ENCODE measurements at regions not wholly inside any gene's neighbourhood (a gene's known extent, or its start where the extent isn't known, plus 50 kb on each side); places are given as distances from the start of the nearest gene placed in this dataset.

DNA sequence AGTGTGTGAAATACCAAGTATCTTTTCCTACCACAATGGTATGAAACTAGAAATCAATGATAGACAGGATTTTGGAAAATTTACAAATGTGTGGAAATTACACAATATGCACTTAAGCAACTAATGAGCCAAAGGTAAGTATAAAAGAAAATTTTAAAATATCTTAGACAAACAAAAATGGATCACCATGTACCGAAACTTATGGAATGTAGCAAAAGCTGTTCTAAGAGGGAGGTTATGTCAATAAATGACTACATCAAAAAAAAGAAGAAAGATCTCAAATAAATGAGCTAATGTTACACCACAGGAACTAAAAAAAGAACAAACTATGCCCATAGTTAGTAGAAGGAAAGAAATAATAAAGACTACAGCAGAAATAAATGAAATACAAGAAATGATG is 1084.1 kb downstream of the TECRL start (continued):
- TF ChIP-seq WRNIP1 (IDR thresholded peaks at IDR 0.05; ENCODE audit: borderline replicate concordance, low read depth, low read length) = no peak
- TF ChIP-seq SREBF2 (IDR thresholded peaks at IDR 0.05; ENCODE audit: low read length) = no peak
- no peak for TF ChIP-seq RELB (IDR thresholded peaks at IDR 0.05; ENCODE audit: low read depth)
- TF ChIP-seq CHD1 (IDR thresholded peaks at IDR 0.05; ENCODE audit: low read depth, low read length) = no peak
- TF ChIP-seq, protein P1, sequence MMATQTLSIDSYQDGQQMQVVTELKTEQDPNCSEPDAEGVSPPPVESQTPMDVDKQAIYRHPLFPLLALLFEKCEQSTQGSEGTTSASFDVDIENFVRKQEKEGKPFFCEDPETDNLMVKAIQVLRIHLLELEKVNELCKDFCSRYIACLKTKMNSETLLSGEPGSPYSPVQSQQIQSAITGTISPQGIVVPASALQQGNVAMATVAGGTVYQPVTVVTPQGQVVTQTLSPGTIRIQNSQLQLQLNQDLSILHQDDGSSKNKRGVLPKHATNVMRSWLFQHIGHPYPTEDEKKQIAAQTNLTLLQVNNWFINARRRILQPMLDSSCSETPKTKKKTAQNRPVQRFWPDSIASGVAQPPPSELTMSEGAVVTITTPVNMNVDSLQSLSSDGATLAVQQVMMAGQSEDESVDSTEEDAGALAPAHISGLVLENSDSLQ (IDR thresholded peaks at IDR 0.05) = no peak
- TF ChIP-seq ZSCAN29 (IDR thresholded peaks at IDR 0.05) = no peak
- no peak for TF ChIP-seq FOS (IDR thresholded peaks at IDR 0.05; ENCODE audit: borderline replicate concordance, extremely low read depth, insufficient read length)
- TF ChIP-seq BHLHE40 (IDR thresholded peaks at IDR 0.05; ENCODE audit: borderline replicate concordance in 1 of 2, low read depth in 2 of 2, low read length in 1 of 2) = no peak
- no peak for TF ChIP-seq GABPA (IDR thresholded peaks at IDR 0.05; ENCODE audit: low read depth)
- no peak for TF ChIP-seq RAD51 (IDR thresholded peaks at IDR 0.05)
- no peak for TF ChIP-seq JUNB (IDR thresholded peaks at IDR 0.05)
- no peak for TF ChIP-seq CBFB (IDR thresholded peaks at IDR 0.05; ENCODE audit: low read depth)
- no peak for TF ChIP-seq PAX5 (IDR thresholded peaks at IDR 0.05; ENCODE audit: borderline replicate concordance, low read depth, low read length)
- TF ChIP-seq DPF2 (IDR thresholded peaks at IDR 0.05) = no peak
- no peak for TF ChIP-seq TAF1 (IDR thresholded peaks at IDR 0.05; ENCODE audit: borderline replicate concordance, low read depth, low read length)
- no peak for TF ChIP-seq TCF7 (IDR thresholded peaks at IDR 0.05; ENCODE audit: borderline replicate concordance)

Measured in GM12878 (cell line).